Esophagus muscularis mucosa (tissue), 4 donors: ENCODE measurements at regions not wholly inside any gene's neighbourhood (a gene's known extent, or its start where the extent isn't known, plus 50 kb on each side); places are given as distances from the start of the nearest gene placed in this dataset.

Source experiments
- DNase-seq: peaks from one replicate; pipeline ENCODE4 v3.0.0-alpha.2; 2017; ENCODE audit errors: extremely low spot score
- H3K27ac ChIP-seq, 4 donors: fragments of 200-600 bp; sonication (generic); replicated peaks in 1 of 4; 1 replicate in 3 of 4; 2 replicates in 1 of 4; pipeline ENCODE4 v1.5.1; 2016 to 2019; ENCODE audit warnings: mild to moderate bottlenecking in 1 of 4
- H3K27me3 ChIP-seq, 4 donors: fragments of 200-600 bp; sonication (generic); one replicate each; pipeline versions ENCODE4 v1.5.1 to v1.6.0; 2016 to 2019
- H3K36me3 ChIP-seq, 4 donors: fragments of 200-600 bp; sonication (generic); one replicate each; pipeline ENCODE4 v1.5.1; 2016 to 2019
- H3K4me1 ChIP-seq, 4 donors: fragments of 200-600 bp; sonication (generic); one replicate each; pipeline ENCODE4 v1.5.1; 2016 to 2019
- H3K4me3 ChIP-seq, 4 donors: fragments of 200-600 bp; sonication (generic); 1 replicate in 2 of 4; 2 replicates in 2 of 4; pipeline ENCODE4 v1.5.1; 2016 to 2019; ENCODE audit warnings: mild to moderate bottlenecking in 4 of 4, moderate library complexity in 1 of 4
- H3K9me3 ChIP-seq, 4 donors: fragments of 200-600 bp; sonication (generic); 1 replicate in 3 of 4; 2 replicates in 1 of 4; pipeline ENCODE4 v1.5.1; 2016 to 2019
- EP300 ChIP-seq: sonication (generic); formaldehyde crosslinking; IDR thresholded peaks from one replicate; pipeline ENCODE4 v1.6.1; 2017; ENCODE audit warnings: antibody characterized with exemption
- POLR2A ChIP-seq: fragments of 450-650 bp; IDR thresholded peaks from one replicate; pipeline ENCODE4 v1.6.1; 2017; ENCODE audit warnings: antibody characterized with exemption, moderate library complexity, mild to moderate bottlenecking, low read depth
- POLR2AphosphoS5 ChIP-seq, 2 donors: sonication (generic); formaldehyde crosslinking; IDR thresholded peaks; one replicate each; pipeline ENCODE4 v1.6.1; 2017; ENCODE audit warnings: antibody characterized with exemption in 2 of 2
- WGBS: methylation state at CpG from one replicate; pipeline ENCODE4 v1.1.5; 2018; 5-methylcytosine and 5-hydroxymethylcytosine counted together
- intact Hi-C: fragments of 100-400 bp; cut with DNase I; formaldehyde crosslinking; loops from one replicate; pipeline ENCODE4 v1.15.1; 2023
- TF ChIP-seq, protein P1 (sequence below), 3 experiments: fragments of 200-600 bp in 2 of 3; fragments of 450-650 bp in 1 of 3; sonication (generic) in 2 of 3; IDR thresholded peaks; one replicate each; pipeline ENCODE4 v1.5.1; 2017 to 2019; ENCODE audit warnings: antibody characterized with exemption in 3 of 3, mild to moderate bottlenecking in 2 of 3, moderate library complexity in 1 of 3

DNA sequence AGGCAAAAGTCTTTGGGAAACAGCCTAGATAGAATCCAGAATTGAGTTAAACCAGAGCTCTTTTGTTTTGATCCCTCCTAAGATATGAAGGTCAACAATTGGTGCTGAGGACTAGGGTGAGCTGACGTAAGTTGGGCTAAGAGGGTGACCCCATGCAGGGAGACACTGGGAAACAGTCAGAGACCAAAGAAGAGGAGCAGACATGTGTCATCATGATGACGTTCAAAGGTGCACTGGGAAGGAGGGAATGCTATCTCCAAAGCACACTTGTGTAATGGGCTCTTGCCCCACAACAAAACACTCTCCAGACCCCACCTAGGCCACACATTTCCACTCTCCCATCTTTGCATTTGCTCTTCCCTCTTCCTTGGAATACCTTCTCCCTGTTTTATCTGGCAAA, 481.4 kb downstream of the COG6 start:
- WGBS, result 88% methylated on average over 2 of the region's 2 CpGs
- H3K4me1 ChIP-seq, result peaks cover 0 to 6% (median 2%) of the 10 kb centered on the region in 4 donors
- no peak overlapping the region for H3K27ac ChIP-seq
- intact Hi-C loops, result no loop called here
- no peaks in the 10 kb centered on the region for H3K9me3 ChIP-seq
- no peak for DNase-seq
- no peaks in the 10 kb centered on the region for H3K36me3 ChIP-seq
- H3K27me3 ChIP-seq, result no peaks in the 10 kb centered on the region
- H3K4me3 ChIP-seq, result no peak overlapping the region
- no peak for TF ChIP-seq POLR2AphosphoS5 (IDR thresholded peaks at IDR 0.05)
- TF ChIP-seq, protein P1, sequence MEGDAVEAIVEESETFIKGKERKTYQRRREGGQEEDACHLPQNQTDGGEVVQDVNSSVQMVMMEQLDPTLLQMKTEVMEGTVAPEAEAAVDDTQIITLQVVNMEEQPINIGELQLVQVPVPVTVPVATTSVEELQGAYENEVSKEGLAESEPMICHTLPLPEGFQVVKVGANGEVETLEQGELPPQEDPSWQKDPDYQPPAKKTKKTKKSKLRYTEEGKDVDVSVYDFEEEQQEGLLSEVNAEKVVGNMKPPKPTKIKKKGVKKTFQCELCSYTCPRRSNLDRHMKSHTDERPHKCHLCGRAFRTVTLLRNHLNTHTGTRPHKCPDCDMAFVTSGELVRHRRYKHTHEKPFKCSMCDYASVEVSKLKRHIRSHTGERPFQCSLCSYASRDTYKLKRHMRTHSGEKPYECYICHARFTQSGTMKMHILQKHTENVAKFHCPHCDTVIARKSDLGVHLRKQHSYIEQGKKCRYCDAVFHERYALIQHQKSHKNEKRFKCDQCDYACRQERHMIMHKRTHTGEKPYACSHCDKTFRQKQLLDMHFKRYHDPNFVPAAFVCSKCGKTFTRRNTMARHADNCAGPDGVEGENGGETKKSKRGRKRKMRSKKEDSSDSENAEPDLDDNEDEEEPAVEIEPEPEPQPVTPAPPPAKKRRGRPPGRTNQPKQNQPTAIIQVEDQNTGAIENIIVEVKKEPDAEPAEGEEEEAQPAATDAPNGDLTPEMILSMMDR (IDR thresholded peaks at IDR 0.05), result no peak
- TF ChIP-seq EP300, result no peak
- TF ChIP-seq POLR2A, result no peak

GRCh38 chr13:40137400-40137799, 481.9 kb downstream of the COG6 start:
- H3K9me3 ChIP-seq, result no peaks in the 10 kb centered on the region
- H3K36me3 ChIP-seq, result no peaks in the 10 kb centered on the region
- H3K4me3 ChIP-seq, result no peak overlapping the region
- H3K27ac ChIP-seq, result no peak overlapping the region
- intact Hi-C loops, result no loop called here
- DNase-seq, result no peak
- no peaks in the 10 kb centered on the region for H3K27me3 ChIP-seq
- 87% methylated on average over 5 of the region's 6 CpGs for WGBS
- TF ChIP-seq, protein P1 (IDR thresholded peaks at IDR 0.05), result no peak
- TF ChIP-seq EP300, result no peak
- no peak for TF ChIP-seq POLR2AphosphoS5 (IDR thresholded peaks at IDR 0.05)
- no peak for TF ChIP-seq POLR2A
- peaks cover 0 to 6% (median 2%) of the 10 kb centered on the region in 4 donors for H3K4me1 ChIP-seq

GRCh38 chr13:40139896-40140520, 484.5 kb downstream of the COG6 start:
- Histone ChIP-seq H3K27ac (no peak overlapping the region), H3K9me3 (no peaks in the 10 kb centered on the region), H3K27me3 (no peaks in the 10 kb centered on the region), H3K4me3 (no peak overlapping the region), H3K36me3 (no peaks in the 10 kb centered on the region), H3K4me1 (no peaks in the 10 kb centered on the region)
- WGBS, result 63% methylated on average over 10 of the region's 10 CpGs
- intact Hi-C loops, result no loop called here
- TF ChIP-seq, protein P1 (IDR thresholded peaks at IDR 0.05), result no peak
- TF ChIP-seq POLR2A, result no peak
- no peak for TF ChIP-seq EP300
- no peak for TF ChIP-seq POLR2AphosphoS5 (IDR thresholded peaks at IDR 0.05)
- DNase-seq, result no peak

DNA sequence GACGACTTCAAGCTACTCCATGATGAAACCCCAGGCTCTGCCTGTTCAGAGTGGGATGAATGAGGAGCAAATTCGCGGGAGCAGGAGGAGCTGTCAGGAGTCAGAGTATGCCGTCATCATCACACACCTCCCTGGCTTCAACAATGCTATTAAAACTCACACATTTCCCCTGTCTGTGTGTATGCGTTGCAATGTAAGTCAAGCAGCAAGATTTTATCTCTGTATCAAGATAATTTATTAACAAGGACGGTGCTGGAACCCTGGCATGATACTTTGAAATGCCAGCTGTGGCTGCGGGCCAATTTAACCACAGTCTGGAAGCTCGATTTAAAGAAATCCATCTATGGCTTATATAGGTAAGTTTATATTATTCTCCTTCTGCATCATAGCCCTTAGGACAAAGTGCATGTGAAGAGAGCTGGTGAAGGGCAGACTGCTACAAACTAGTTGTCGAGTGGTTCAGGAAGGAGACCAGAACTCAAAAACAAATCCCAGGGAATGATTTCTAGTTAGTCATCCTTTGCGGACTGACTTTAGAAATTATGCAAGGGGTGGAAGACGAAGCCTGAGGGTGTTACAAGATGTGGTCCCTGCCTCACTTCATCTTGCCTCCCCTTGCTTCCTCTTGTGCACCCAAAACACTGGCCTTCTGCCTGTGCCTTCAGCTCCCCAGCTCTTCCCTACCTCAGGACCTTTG, 486.5 kb downstream of the COG6 start:
- DNase-seq, result no peak
- H3K27me3 ChIP-seq, result no peaks in the 10 kb centered on the region
- WGBS, result 81% methylated on average over 11 of the region's 11 CpGs
- intact Hi-C loops, result no loop called here
- H3K4me3 ChIP-seq, result no peak overlapping the region
- TF ChIP-seq POLR2A (no peak), EP300 (no peak), POLR2AphosphoS5 (IDR thresholded peaks at IDR 0.05) (no peak)
- TF ChIP-seq, protein P1 (IDR thresholded peaks at IDR 0.05), result no peak
- H3K9me3 ChIP-seq, result no peaks in the 10 kb centered on the region
- H3K27ac ChIP-seq, result no peak overlapping the region
- H3K36me3 ChIP-seq, result no peaks in the 10 kb centered on the region
- no peaks in the 10 kb centered on the region for H3K4me1 ChIP-seq

DNA sequence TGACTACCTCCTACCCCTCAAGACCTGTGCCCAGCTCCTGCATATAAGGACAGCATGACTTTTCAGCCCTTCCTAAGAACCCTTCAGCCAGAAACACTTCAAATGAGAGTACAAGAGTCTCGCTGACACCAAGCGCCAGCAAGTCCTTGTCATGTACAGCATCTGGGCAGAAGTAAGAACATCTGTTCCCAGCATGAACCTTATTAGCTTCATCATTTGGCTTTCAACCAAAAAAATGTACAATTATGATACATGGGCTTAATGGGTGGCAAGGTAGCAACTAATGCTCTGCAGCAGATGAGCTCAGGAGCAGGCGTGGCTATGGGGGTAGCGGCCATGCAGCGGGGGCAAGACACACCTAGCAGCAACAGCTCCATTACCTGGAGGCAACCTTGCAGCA, 487.6 kb downstream of the COG6 start:
- no peak overlapping the region for H3K4me3 ChIP-seq
- H3K4me1 ChIP-seq, result no peaks in the 10 kb centered on the region
- WGBS, result 97% methylated on average over 5 of the region's 5 CpGs
- H3K27me3 ChIP-seq, result no peaks in the 10 kb centered on the region
- H3K36me3 ChIP-seq, result no peaks in the 10 kb centered on the region
- no peaks in the 10 kb centered on the region for H3K9me3 ChIP-seq
- TF ChIP-seq POLR2AphosphoS5 (IDR thresholded peaks at IDR 0.05), result no peak
- TF ChIP-seq EP300, result no peak
- TF ChIP-seq, protein P1 (IDR thresholded peaks at IDR 0.05), result no peak
- TF ChIP-seq POLR2A, result no peak
- no peak for DNase-seq
- no peak overlapping the region for H3K27ac ChIP-seq
- intact Hi-C loops, result no loop called here
